ENCODE measurements at regions not wholly inside any gene's neighbourhood (a gene's known extent, or its start where the extent isn't known, plus 50 kb on each side); places are given as distances from the start of the nearest gene placed in this dataset.
"Not testable (repeated sequence)": the region's sequence is repeated elsewhere in the genome, so short reads cannot be mapped to it uniquely, and the experiment has no call there.

GRCh38 chr5:174503086-174503460 is 221.3 kb upstream of the MSX2 start:
- in situ Hi-C loops (cut with MboI; ENCODE audit: low sequenced_read_pairs): no loop called here

GRCh38 chr5:174503461-174504265 is 220.7 kb upstream of the MSX2 start:
- in situ Hi-C loops (cut with MboI; ENCODE audit: low sequenced_read_pairs): no loop called here

GRCh38 chr5:174504266-174504726 is 220.1 kb upstream of the MSX2 start:
- in situ Hi-C loops (cut with MboI; ENCODE audit: low sequenced_read_pairs): no loop called here

GRCh38 chr5:174505621-174506020 is 218.8 kb upstream of the MSX2 start:
- in situ Hi-C loops (cut with MboI; ENCODE audit: low sequenced_read_pairs): no loop called here

GRCh38 chr5:174510782-174511453 is 213.5 kb upstream of the MSX2 start:
- in situ Hi-C loops (cut with MboI; ENCODE audit: low sequenced_read_pairs): not testable (repeated sequence)

GRCh38 chr5:174511714-174512253 is 212.6 kb upstream of the MSX2 start:
- in situ Hi-C loops (cut with MboI; ENCODE audit: low sequenced_read_pairs): no loop called here

- in situ Hi-C loops (cut with MboI; ENCODE audit: low sequenced_read_pairs): no loop called here
Observed at GRCh38 chr5:174514325-174514724, 210.1 kb upstream of the MSX2 start.

GRCh38 chr5:174514983-174515394 is 209.4 kb upstream of the MSX2 start:
- in situ Hi-C loops (cut with MboI; ENCODE audit: low sequenced_read_pairs): no loop called here

- in situ Hi-C loops (cut with MboI; ENCODE audit: low sequenced_read_pairs): no loop called here
Observed at GRCh38 chr5:174516741-174517140, 207.6 kb upstream of the MSX2 start.

- in situ Hi-C loops (cut with MboI; ENCODE audit: low sequenced_read_pairs): no loop called here
Observed at GRCh38 chr5:174518512-174518911, 205.9 kb upstream of the MSX2 start.

- in situ Hi-C loops (cut with MboI; ENCODE audit: low sequenced_read_pairs): no loop called here
Observed at GRCh38 chr5:174520420-174521396, 203.7 kb upstream of the MSX2 start.

GRCh38 chr5:174521449-174521848 is 202.9 kb upstream of the MSX2 start:
- in situ Hi-C loops (cut with MboI; ENCODE audit: low sequenced_read_pairs): no loop called here

- in situ Hi-C loops (cut with MboI; ENCODE audit: low sequenced_read_pairs): no loop called here
Observed at GRCh38 chr5:174522480-174523260, 201.7 kb upstream of the MSX2 start.

GRCh38 chr5:174523311-174524071 is 200.9 kb upstream of the MSX2 start:
- in situ Hi-C loops (cut with MboI; ENCODE audit: low sequenced_read_pairs): no loop called here

- in situ Hi-C loops (cut with MboI; ENCODE audit: low sequenced_read_pairs): no loop called here
Observed at GRCh38 chr5:174524351-174524750, 200.0 kb upstream of the MSX2 start.

- in situ Hi-C loops (cut with MboI; ENCODE audit: low sequenced_read_pairs): no loop called here
Observed at GRCh38 chr5:174526177-174526576, 198.2 kb upstream of the MSX2 start.

GRCh38 chr5:174527916-174528540 is 196.4 kb upstream of the MSX2 start:
- in situ Hi-C loops (cut with MboI; ENCODE audit: low sequenced_read_pairs): no loop called here

- in situ Hi-C loops (cut with MboI; ENCODE audit: low sequenced_read_pairs): no loop called here
Observed at GRCh38 chr5:174528821-174529544, 195.4 kb upstream of the MSX2 start.

All from HL-60/S4 treated with phorbol 12-myristate 13-acetate at 8.2 ng/mL for 4 days and 3 days (cell line).